Naive thymus-derived CD4-positive, alpha-beta T cell (primary cell): ENCODE measurements at regions not wholly inside any gene's neighbourhood (a gene's known extent, or its start where the extent isn't known, plus 50 kb on each side); places are given as distances from the start of the nearest gene placed in this dataset.

ENCODE experiments used
- ATAC-seq: fragments of 150-1000 bp; cut with Tn5 transposase; 2 replicates; pipeline ENCODE4 v1.10.0; 2021; ENCODE audit warnings: mild to moderate bottlenecking, moderate library complexity
- CTCF ChIA-PET: fragments of 350-600 bp; sonication (Branson Sonifier 250); formaldehyde crosslinking; loops from one replicate; lab custom pipeline; 2021; ENCODE audit warnings: antibody characterized with exemption; lab: Charles Lee
- POLR2A ChIA-PET: fragments of 350-600 bp; sonication (Branson Sonifier 250); formaldehyde crosslinking; loops from one replicate; lab custom pipeline; 2021; ENCODE audit warnings: antibody characterized with exemption, inconsistent platforms; lab: Charles Lee
- DNase-seq, 9 donors: peaks; one replicate each; pipeline versions ENCODE4 v3.0.0 to v3.0.0-alpha.2; 2020 to 2022; ENCODE audit warnings: mixed read lengths in 1 of 9
- H3K27ac ChIP-seq: one replicate; pipeline ENCODE4 v1.7.0; 2013; ENCODE audit warnings: mild to moderate bottlenecking, low read depth, low read length, moderate library complexity
- H3K27me3 ChIP-seq, 2 donors: one replicate each; pipeline ENCODE4 v1.7.0; 2013; ENCODE audit warnings: low read length in 2 of 2, mild to moderate bottlenecking in 2 of 2, moderate library complexity in 2 of 2; ENCODE audit not compliant: control insufficient read depth in 2 of 2, insufficient read depth in 2 of 2
- H3K36me3 ChIP-seq, 3 experiments: 1 replicate in 2 of 3; 2 replicates in 1 of 3; pipeline ENCODE4 v1.7.0; 2013; ENCODE audit warnings: low read length in 3 of 3, mild to moderate bottlenecking in 3 of 3, moderate library complexity in 1 of 3; ENCODE audit not compliant: insufficient read depth in 3 of 3, control insufficient read depth in 2 of 3
- H3K4me1 ChIP-seq, 2 donors: one replicate each; pipeline ENCODE4 v1.7.0; 2013; ENCODE audit warnings: low read length in 2 of 2, mild to moderate bottlenecking in 2 of 2, moderate library complexity in 1 of 2; ENCODE audit not compliant: control insufficient read depth in 2 of 2, insufficient read depth in 2 of 2
- H3K4me3 ChIP-seq: 2 replicates; pipeline ENCODE4 v1.7.0; 2013; ENCODE audit warnings: mild to moderate bottlenecking, low read length
- H3K9me3 ChIP-seq, 3 experiments: 1 replicate in 2 of 3; 2 replicates in 1 of 3; pipeline ENCODE4 v1.7.0; 2013; ENCODE audit warnings: low read length in 3 of 3; ENCODE audit not compliant: control insufficient read depth in 2 of 3
- H3K27ac Mint-ChIP-seq, 9 donors: one replicate each; pipeline ENCODE4 v1.8.0; 2020 to 2022; ENCODE audit warnings: mixed read lengths in 9 of 9, mild to moderate bottlenecking in 8 of 9, moderate library complexity in 5 of 9, inconsistent platforms in 2 of 9
- H3K27me3 Mint-ChIP-seq, 5 donors: one replicate each; pipeline ENCODE4 v1.8.0; 2021 to 2022; ENCODE audit warnings: mixed read lengths in 5 of 5, mild to moderate bottlenecking in 1 of 5
- H3K36me3 Mint-ChIP-seq, 5 donors: one replicate each; pipeline ENCODE4 v1.8.0; 2020 to 2022; ENCODE audit warnings: mixed read lengths in 5 of 5, mild to moderate bottlenecking in 3 of 5, inconsistent platforms in 1 of 5
- H3K4me1 Mint-ChIP-seq, 7 donors: one replicate each; pipeline ENCODE4 v1.8.0; 2020 to 2022; ENCODE audit warnings: mixed read lengths in 7 of 7, mild to moderate bottlenecking in 3 of 7, inconsistent platforms in 1 of 7
- H3K4me3 Mint-ChIP-seq, 10 donors: one replicate each; pipeline ENCODE4 v1.8.0; 2020 to 2022; ENCODE audit warnings: mild to moderate bottlenecking in 10 of 10, mixed read lengths in 10 of 10, moderate library complexity in 6 of 10, inconsistent platforms in 2 of 10
- H3K9me3 Mint-ChIP-seq, 11 donors: one replicate each; pipeline ENCODE4 v1.8.0; 2020 to 2022; ENCODE audit warnings: mixed read lengths in 11 of 11, mild to moderate bottlenecking in 4 of 11, inconsistent platforms in 1 of 11, moderate library complexity in 1 of 11
- intact Hi-C, 2 donors: fragments of 100-400 bp; cut with micrococcal nuclease; formaldehyde crosslinking; loops; one replicate each; pipeline ENCODE4 v1.15.1; 2023

GRCh38 chr5:17326600-17327037 is 109.2 kb downstream of the BASP1 start:
- ChIA-PET CTCF (no interaction called here), POLR2A (no interaction called here)
- no peak for ATAC-seq

GRCh38 chr5:17327048-17327625 is 109.7 kb downstream of the BASP1 start:
- Histone ChIP-seq H3K27ac (no peak overlapping the region), H3K4me1 (no peaks in the 10 kb centered on the region), H3K27me3 (no peaks in the 10 kb centered on the region), H3K4me3 (no peak overlapping the region), H3K36me3 (no peaks in the 10 kb centered on the region), H3K9me3 (no peaks in the 10 kb centered on the region)
- peaks cover 0 to 19% (median 8%) of the 10 kb centered on the region in 11 donors for H3K9me3 Mint-ChIP-seq
- no peak overlapping the region for H3K27ac Mint-ChIP-seq
- ATAC-seq (no peak), DNase-seq (no peak)
- no peak overlapping the region for H3K4me3 Mint-ChIP-seq
- H3K27me3 Mint-ChIP-seq = no peaks in the 10 kb centered on the region
- intact Hi-C loops = no loop called here
- ChIA-PET POLR2A (no interaction called here), CTCF (no interaction called here)
- no peaks in the 10 kb centered on the region for H3K4me1 Mint-ChIP-seq
- no peaks in the 10 kb centered on the region for H3K36me3 Mint-ChIP-seq

More at GRCh38 chr5:17326600-17327037, 109.2 kb downstream of the BASP1 start:
- H3K9me3 Mint-ChIP-seq = peaks cover 0 to 17% (median 7%) of the 10 kb centered on the region in 11 donors
- Histone ChIP-seq H3K27ac (no peak overlapping the region), H3K4me3 (no peak overlapping the region), H3K4me1 (no peaks in the 10 kb centered on the region), H3K27me3 (no peaks in the 10 kb centered on the region), H3K9me3 (no peaks in the 10 kb centered on the region), H3K36me3 (no peaks in the 10 kb centered on the region)
- H3K27me3 Mint-ChIP-seq = no peaks in the 10 kb centered on the region
- intact Hi-C loops = no loop called here
- H3K27ac Mint-ChIP-seq = no peak overlapping the region
- no peak for DNase-seq
- H3K36me3 Mint-ChIP-seq = no peaks in the 10 kb centered on the region
- H3K4me1 Mint-ChIP-seq = no peaks in the 10 kb centered on the region
- no peak overlapping the region for H3K4me3 Mint-ChIP-seq

GRCh38 chr5:17329571-17329970 is 112.1 kb downstream of the BASP1 start:
- CTCF ChIA-PET = no interaction called here
- Histone ChIP-seq H3K4me3 (no peak overlapping the region), H3K36me3 (no peaks in the 10 kb centered on the region), H3K27me3 (no peaks in the 10 kb centered on the region), H3K9me3 (no peaks in the 10 kb centered on the region), H3K4me1 (no peaks in the 10 kb centered on the region), H3K27ac (no peak overlapping the region)
- peaks cover 0 to 25% (median 14%) of the 10 kb centered on the region in 11 donors for H3K9me3 Mint-ChIP-seq
- H3K4me3 Mint-ChIP-seq = no peak overlapping the region
- H3K27ac Mint-ChIP-seq = no peak overlapping the region
- H3K36me3 Mint-ChIP-seq = no peaks in the 10 kb centered on the region
- no peaks in the 10 kb centered on the region for H3K4me1 Mint-ChIP-seq
- DNase-seq (no peak), ATAC-seq (no peak)
- intact Hi-C loops = no loop called here
- POLR2A ChIA-PET = no interaction called here
- no peaks in the 10 kb centered on the region for H3K27me3 Mint-ChIP-seq

GRCh38 chr5:17330386-17330785 is 113.0 kb downstream of the BASP1 start:
- H3K4me3 Mint-ChIP-seq = no peak overlapping the region
- H3K36me3 ChIP-seq = no peaks in the 10 kb centered on the region
- H3K27ac ChIP-seq = no peak overlapping the region
- H3K9me3 Mint-ChIP-seq = peaks cover 0 to 25% (median 11%) of the 10 kb centered on the region in 11 donors
- no peaks in the 10 kb centered on the region for H3K27me3 Mint-ChIP-seq
- ChIA-PET CTCF (no interaction called here), POLR2A (no interaction called here)
- H3K4me3 ChIP-seq = no peak overlapping the region
- intact Hi-C loops = no loop called here
- no peak for ATAC-seq
- no peak overlapping the region for H3K27ac Mint-ChIP-seq
- H3K9me3 ChIP-seq = no peaks in the 10 kb centered on the region
- H3K4me1 Mint-ChIP-seq = no peaks in the 10 kb centered on the region
- DNase-seq = no peak
- H3K4me1 ChIP-seq = no peaks in the 10 kb centered on the region
- no peaks in the 10 kb centered on the region for H3K36me3 Mint-ChIP-seq
- H3K27me3 ChIP-seq = no peaks in the 10 kb centered on the region

- no peak overlapping the region for H3K27ac ChIP-seq
- Mint-ChIP-seq H3K27me3 (no peaks in the 10 kb centered on the region), H3K36me3 (peaks cover 0 to 2% (median 0%) of the 10 kb centered on the region in 5 donors), H3K27ac (no peak overlapping the region), H3K9me3 (peaks cover 0 to 28% (median 12%) of the 10 kb centered on the region in 11 donors), H3K4me3 (no peak overlapping the region), H3K4me1 (no peaks in the 10 kb centered on the region)
- no peaks in the 10 kb centered on the region for H3K4me1 ChIP-seq
- intact Hi-C loops = no loop called here
- H3K27me3 ChIP-seq = no peaks in the 10 kb centered on the region
- ChIA-PET POLR2A (no interaction called here), CTCF (no interaction called here)
- ATAC-seq = no peak
- DNase-seq = no peak
- H3K4me3 ChIP-seq = no peak overlapping the region
- no peaks in the 10 kb centered on the region for H3K9me3 ChIP-seq
- H3K36me3 ChIP-seq = no peaks in the 10 kb centered on the region
Measured at GRCh38 chr5:17331651-17332050, 114.2 kb downstream of the BASP1 start.

GRCh38 chr5:17333755-17334154 is 116.3 kb downstream of the BASP1 start:
- ChIA-PET CTCF (no interaction called here), POLR2A (no interaction called here)
- Histone ChIP-seq H3K27ac (no peak overlapping the region), H3K27me3 (no peaks in the 10 kb centered on the region), H3K9me3 (no peaks in the 10 kb centered on the region), H3K36me3 (no peaks in the 10 kb centered on the region), H3K4me1 (no peaks in the 10 kb centered on the region), H3K4me3 (no peak overlapping the region)
- no peaks in the 10 kb centered on the region for H3K27me3 Mint-ChIP-seq
- H3K4me3 Mint-ChIP-seq = no peak overlapping the region
- peaks cover 3 to 32% (median 12%) of the 10 kb centered on the region in 11 donors for H3K9me3 Mint-ChIP-seq
- intact Hi-C loops = no loop called here
- H3K36me3 Mint-ChIP-seq = peaks cover 0 to 3% (median 0%) of the 10 kb centered on the region in 5 donors
- no peaks in the 10 kb centered on the region for H3K4me1 Mint-ChIP-seq
- DNase-seq (no peak), ATAC-seq (no peak)
- H3K27ac Mint-ChIP-seq = no peak overlapping the region

GRCh38 chr5:17336054-17336453 is 118.6 kb downstream of the BASP1 start:
- no peak overlapping the region for H3K27ac Mint-ChIP-seq
- no peak for DNase-seq

More at GRCh38 chr5:17336054-17336453, 118.6 kb downstream of the BASP1 start:
- Mint-ChIP-seq H3K36me3 (peaks cover 0 to 6% (median 0%) of the 10 kb centered on the region in 5 donors), H3K4me1 (no peaks in the 10 kb centered on the region), H3K27me3 (no peaks in the 10 kb centered on the region), H3K4me3 (no peak overlapping the region), H3K9me3 (peaks cover 3 to 32% (median 13%) of the 10 kb centered on the region in 11 donors)
- ChIA-PET CTCF (no interaction called here), POLR2A (no interaction called here)
- no peak overlapping the region for H3K4me3 ChIP-seq
- no peaks in the 10 kb centered on the region for H3K36me3 ChIP-seq
- H3K27me3 ChIP-seq = no peaks in the 10 kb centered on the region
- no peaks in the 10 kb centered on the region for H3K4me1 ChIP-seq
- H3K27ac ChIP-seq = no peak overlapping the region
- ATAC-seq = no peak
- intact Hi-C loops = no loop called here
- H3K9me3 ChIP-seq = no peaks in the 10 kb centered on the region
